ENCODE measurements at regions not wholly inside any gene's neighbourhood (a gene's known extent, or its start where the extent isn't known, plus 50 kb on each side); places are given as distances from the start of the nearest gene placed in this dataset.
"Not testable (repeated sequence)": the region's sequence is repeated elsewhere in the genome, so short reads cannot be mapped to it uniquely, and the experiment has no call there.

DNA sequence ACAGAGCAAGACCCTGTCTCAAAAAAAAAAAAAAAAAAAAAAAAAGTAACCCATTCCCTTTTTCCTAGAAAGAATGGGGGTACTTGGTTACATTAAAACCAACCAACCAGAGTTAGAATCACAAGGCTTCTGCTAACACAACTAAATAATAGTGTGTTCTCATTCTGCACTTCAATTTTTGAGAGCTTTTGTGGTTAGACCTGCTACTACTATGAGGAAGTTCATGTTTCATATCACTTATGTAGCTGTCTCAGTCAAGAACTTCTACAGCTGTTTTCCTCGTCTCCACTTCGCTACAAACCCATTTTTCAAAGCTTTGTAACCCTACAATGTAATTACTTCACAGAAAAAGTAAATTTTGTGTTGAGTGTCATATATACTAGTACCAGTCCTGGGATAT is 58.3 kb downstream of the PDHA2 start:
- DNase-seq = no peak

DNA sequence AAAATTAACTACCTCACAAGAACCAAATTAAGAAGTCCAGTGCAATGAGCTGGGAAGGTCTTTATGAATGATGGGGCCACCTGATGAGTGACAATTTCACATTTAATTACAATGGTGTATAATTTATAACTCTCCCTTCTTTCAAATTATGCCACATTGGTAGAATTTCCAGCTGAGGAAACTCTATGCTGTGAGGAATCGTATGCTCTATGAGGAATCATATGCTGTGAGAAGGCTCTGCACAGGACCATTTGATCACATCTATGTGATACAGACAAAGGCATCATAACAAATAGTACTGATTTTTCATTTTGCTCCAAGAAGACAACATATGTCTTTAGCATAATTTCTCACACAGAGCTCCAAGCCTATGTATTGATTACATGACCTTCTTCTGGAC is 69.3 kb downstream of the PDHA2 start:
- no peak for DNase-seq

DNA sequence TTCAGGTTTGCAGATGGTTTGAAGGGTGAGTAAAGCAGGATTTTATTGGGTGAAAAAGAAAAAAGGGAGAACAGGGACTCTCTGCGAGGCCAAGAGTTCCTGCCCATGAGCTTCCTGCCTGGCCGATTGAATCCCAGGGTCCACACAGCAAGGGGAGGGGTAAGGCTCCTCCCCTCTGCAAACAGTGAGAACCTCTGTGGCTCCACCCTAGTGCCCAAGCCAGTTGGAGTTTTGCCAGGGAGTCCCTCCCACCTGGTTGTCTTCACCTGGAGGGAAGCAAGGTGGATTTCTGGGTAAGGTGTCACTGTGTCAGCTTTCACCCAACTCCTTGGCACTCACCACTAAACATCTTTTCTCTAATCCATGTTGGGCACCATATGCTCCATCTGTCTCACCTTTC is 70.9 kb downstream of the PDHA2 start:
- no peak for DNase-seq

DNA sequence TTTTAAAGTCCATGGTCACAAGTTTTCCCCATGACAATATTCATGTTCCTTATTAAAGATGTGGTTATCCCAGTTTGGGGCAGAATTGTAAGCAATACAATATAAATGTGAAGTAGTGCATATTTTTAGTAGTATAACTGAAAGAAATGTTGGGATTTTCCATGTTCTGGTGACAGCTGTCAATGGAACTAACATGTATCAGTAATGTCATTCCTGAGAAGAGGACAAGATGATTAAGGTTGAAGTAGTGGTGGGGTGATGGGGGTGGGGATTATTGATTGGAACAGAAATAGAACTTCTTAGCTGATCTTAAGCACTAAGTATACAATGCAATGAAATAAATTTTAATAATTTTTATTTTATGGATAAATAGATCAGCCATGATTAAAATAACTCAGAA is 81.6 kb downstream of the PDHA2 start:
- no peak for DNase-seq

DNA sequence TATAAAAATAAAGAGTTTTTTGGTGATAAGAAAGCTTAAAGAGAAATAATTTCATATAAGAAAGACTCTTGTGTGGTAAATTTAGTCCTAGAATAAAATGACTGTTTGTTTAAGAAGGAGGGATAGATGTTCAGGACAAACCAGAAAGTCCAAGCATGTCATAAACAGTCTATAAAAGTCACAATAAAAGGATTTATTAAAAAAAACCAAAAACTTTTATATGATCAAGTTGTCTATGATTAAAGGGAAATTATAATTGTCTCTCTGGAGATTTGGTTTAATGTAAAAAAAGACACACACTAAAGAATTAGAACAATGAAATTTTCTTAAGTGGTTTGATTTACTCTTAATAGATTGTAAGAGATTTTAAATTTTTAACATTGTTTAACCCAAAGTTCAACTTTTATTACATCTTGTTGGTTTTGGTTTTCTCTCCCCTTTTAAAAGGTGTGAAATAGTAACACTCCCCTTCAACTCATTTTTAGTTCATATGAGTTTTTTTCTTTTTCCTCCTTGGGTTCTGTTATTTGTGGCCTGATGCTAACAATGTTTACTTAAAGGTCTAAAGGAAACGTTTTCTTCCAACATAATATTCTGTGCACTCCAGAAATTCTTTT is 89.7 kb downstream of the PDHA2 start:
- DNase-seq = no peak

DNA sequence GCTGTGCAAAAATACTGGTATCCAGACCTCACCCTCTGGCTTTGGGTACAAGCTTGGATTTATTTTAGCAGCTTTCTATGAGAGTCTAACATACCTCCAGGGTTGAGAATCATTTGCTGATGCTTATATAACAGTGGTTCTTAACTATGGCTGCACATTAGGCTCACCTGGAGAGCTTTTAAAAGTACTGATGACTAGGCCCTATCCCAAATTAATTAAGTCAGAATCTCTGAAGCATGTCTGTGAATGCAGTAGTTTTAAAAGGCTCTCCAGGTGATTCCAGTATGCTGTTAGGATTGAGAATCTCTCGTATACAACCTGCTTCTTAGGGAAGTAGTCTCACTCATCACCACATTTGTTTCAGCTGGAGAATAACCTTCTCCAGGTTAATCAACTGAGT is 99.2 kb downstream of the PDHA2 start:
- no peak for DNase-seq

DNA sequence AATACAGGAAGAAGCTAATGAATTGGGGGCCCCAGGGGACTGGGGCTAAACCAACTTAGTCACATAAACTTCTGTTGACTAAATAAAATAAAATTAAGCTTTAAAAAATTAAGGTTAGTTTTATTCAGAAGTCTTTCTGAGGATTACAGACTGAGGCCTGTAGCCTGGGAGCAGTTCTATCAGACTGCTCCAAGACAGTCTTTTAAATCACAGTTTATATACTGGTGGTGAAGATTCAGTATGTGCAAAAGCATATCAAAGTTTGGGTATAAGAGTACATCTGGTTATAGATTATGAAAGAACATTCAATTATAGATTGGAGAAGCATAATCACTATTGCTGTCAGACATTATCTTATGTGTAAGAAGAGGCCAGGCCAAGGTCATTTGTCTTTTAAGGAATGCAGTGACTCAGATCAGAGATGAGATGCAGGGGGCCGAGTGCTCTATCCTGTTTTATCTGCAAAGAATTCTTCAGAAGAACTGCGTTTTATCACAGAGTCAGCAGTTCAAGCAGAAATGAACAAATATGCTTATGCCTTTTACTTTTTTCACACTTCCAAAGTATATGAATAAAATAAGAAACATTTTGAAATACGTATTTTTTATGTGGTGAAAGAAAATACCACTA is 109.4 kb downstream of the PDHA2 start:
- DNase-seq = no peak

DNA sequence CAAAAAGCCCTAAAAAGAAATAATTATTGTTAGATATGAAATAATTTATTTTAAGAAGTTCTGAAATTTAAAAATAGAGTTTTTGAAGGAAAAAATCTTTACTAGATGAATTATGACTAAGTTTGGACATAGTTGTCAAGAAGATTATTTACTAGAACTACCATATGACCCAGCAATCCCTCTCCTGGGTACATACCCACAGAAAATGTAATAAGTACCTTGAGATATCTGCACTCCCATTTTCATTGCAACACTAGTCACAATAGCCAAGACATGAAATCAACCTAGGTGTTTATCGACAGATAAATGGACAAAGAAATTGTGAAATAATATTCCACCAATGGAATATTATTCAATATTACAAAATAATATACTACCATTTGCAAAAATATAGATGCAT is 109.9 kb downstream of the PDHA2 start:
- DNase-seq = no peak

DNA sequence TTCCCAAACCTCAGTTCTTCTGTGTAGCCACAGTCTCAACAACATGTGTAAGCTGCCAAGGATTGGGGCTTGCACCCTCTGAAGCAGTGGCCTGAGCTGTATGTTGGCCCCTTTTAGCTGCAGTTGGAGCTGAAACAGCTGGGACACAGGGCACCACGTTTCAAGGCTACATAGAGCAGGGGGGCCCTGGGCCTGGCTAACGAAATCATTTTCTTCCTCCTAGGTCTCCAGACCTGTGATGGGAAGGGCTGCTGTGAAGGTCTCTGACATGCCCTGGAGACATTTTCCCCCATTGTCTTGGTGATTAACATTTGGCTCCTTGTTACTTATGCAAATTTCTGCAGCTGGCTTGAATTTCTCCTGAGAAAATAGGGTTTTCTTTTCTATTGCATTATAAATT is 112.6 kb downstream of the PDHA2 start:
- not testable (repeated sequence) for DNase-seq

DNA sequence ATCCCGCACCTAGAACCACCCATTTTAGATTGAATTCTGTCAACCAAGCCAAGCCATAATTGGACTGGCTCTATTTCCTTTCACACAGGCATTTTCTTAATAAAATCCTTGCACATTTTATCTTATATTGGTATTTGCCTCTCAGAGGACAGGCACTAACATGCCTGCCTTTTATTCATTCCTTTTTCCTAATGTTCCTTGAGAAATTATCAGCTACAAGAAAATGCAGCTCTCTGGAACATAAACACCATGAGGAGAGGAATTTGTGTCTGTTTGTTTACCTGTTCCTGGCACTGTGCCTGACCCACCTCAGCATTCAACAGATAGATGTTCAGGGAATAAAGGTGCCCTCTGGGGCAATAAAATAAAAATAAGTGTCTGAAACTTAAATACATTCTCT is 116.2 kb downstream of the PDHA2 start:
- no peak for DNase-seq

DNA sequence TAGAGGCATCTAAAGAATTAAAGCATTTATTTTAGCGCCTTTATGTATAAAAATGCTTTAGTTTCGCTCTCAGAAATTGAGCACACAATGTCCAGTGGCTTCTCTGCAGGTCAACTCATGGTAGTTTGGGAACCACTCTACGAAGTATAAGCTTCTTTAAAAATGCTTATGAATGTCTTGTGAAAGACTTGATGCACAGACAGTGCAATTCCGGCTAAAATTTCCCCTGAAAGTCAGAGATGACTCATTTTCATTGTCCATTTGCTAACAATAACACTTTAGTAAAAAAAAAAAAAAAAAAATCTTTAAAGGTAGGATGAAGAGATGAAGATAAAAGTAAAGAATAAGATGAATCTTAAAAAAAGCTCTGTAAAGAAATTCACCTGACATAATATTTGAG is 117.2 kb downstream of the PDHA2 start:
- no peak for DNase-seq

DNA sequence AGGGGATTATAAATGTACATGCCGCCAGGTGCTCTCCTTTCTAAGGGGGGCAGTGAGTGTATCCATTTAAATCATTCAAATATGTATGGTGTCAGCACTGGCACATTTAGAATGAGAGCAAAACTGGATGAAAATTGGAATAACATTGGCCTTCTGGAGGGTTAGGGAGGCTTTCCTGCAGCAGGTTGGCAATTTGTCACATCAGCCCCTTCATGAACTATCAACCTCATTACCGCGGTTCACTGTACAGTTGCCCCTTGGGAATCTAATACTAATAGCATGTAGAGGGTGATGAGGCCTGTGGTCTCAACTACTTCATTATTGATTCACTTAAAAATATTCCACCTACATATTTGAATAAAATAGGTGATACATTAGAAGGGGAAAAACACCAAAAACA is 117.9 kb downstream of the PDHA2 start:
- DNase-seq = no peak

DNA sequence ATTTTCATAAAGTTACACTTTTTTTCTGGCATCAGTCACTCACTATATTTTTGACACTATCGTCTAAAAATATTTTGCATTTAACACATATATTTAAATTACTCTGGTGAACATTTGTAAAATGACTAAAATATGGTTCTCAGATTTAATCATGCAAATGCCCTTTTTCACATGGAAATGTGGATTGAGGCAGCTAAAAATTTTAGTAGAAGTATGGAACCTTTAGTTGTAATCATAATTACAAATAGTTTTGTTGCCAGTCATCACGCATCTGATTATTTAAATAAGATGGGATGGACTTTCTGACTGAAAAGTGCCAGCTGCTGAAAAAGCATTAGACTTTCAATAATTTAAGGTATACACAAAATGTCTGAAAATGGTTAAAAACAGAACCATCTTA is 119.3 kb downstream of the PDHA2 start:
- DNase-seq = no peak

DNA sequence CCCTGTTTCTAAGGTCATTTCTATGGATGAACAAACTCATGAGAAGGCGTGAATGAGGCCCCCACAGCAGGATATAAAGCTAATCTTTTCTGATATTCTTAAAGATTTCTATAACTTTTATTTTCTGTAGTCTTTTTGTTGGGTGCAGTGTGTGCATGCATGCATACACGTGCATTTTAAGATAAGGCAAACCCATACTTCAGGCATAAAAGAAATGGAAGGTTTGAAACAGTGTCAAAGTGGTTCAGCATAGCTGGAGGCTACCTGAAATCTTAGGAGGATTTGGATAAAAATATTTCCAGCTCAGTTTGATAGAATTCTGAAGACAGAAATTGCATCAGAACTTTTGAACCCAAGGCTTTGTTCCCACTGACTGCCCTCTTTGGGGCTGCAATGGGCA is 119.7 kb downstream of the PDHA2 start:
- no peak for DNase-seq

DNA sequence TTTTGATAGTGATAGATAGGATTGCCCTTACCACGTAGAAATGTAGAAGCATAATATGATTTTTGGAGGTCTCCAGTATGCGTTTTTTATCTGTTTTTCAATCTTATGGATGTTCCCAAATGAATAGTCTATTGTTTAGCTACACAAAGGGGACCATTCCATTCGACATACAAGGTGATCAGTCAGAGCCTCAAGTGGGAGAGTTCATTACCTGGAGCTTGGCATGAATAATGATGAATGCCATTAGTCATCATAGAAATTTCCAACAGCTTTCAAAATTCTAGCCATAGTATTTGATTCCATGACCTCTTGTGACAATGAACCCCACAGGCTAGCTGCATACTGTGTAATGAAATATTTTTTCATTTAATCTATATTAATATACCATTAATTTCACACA is 123.6 kb downstream of the PDHA2 start:
- DNase-seq = no peak

DNA sequence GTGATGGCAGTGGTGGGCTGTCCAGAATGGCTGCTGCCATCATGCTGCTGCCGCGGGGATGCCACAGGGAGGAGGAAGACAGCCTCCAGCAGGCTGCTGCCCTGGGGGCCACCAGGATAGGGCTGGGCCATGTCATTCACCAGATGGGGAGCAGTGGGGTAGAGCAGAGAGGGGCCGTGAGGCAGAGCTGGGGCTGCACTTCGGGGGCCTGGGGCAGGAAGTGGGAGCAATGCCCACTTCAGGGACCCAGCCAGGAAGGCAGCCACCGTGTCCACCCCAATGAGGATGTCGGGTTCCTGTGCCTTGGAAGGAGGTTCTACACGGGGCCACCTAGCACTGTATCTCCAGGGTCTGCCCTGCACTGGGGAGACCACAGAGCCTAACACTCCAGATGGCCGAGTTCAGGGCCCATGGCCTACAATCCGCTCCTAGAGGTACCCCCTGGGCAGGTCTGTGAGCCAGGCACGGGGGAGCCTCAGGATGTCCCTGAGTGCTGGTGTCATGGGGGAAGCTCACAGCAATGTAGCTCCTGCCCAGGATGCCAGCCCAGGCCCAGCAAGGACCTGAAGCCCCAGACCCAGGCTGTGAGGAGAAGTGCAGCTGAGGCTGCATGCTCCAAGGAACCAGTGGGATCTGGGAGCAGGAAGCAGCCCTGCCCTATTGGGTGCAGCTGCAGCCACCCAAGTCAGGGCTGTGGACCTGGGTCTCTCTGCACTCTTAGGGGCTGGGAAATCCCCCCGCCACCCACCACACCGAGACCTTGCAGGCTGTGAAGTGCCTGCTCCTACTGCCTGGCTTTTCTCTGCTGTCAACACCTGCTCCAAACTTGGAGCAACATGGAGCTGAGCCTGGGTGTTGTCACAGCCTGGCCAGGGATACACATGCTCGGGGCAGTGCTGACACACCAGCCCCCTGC is 140.3 kb downstream of the PDHA2 start:
- no peak for DNase-seq

DNA sequence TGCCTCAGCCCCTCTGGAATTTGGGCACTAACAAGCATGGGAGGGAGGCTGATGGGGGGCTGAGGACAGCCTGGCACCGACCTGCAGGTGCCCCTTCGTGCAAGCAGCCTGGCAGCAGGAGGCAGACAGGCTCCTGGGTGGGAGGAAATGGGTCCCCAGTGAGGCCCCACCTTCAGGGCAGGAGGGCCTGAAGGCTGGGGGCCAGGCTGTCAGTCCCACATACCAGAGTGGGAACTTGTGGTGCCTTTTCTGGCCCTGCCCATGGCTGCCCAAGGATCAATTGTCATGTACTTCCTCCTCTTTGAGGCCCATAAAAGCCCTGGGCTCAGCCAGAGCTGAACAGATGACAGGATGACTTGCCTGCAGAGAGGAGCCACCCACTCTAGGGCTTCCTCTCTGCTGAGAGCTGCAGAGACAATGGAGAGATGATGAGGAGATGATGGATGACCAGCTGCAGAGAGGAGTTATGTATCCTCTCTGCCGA is 141.0 kb downstream of the PDHA2 start:
- no peak for DNase-seq

DNA sequence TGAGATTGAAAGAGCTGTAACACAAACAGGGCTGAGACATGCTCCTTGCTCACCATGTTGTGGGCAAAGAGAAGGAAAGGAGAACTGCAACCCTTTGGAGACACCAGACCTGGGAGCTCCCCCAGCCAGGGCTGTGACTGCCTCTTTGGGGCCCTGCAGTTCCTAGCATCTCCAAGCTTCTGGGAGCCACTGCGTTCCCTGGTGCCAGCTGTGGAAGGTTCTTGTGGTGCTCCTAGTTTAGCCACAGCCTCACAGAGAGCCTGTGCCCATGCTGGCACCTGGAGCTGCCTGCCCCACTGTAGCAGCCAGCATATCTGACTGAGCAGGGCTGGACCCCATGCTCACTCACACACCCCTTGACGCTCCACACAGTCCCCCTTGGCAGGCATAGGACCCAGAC is 141.7 kb downstream of the PDHA2 start:
- DNase-seq = no peak

DNA sequence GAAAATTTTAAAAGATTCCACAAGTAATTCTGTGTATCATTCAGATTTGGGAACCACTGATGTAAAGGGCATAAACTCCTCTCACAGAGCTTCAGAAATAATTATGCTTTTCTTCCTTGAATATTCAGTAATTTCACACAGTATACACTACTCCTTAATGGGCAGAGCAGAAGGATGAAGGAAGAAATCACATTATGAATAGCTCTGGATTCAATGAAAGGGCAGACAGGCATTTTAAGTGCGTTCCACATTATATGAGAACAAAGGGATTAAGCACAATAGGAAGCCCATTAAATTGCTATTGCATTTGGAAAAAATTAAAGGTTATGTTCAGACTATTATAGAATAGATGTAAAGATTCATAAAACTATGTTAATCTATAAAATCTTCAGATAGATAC is 142.6 kb downstream of the PDHA2 start:
- no peak for DNase-seq

DNA sequence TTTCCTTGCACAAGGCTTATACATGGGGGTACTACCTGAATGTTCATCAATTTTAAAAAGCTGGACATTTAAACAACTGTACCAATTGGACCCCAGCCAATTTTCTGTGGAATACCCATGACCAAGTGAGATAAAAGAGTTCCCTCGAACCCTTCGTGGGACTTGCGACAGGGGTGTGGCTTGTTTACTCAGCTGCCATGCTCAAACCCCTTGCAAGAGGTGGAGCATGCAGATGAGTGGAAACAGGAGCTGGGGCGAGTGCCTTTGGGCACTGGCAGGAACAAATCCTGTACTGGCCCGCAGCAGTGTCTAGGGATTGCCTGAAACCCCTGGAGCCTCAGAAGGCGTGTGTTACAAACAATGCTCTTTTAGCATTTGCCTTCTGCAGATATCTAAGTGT is 144.2 kb downstream of the PDHA2 start:
- no peak for DNase-seq

DNA sequence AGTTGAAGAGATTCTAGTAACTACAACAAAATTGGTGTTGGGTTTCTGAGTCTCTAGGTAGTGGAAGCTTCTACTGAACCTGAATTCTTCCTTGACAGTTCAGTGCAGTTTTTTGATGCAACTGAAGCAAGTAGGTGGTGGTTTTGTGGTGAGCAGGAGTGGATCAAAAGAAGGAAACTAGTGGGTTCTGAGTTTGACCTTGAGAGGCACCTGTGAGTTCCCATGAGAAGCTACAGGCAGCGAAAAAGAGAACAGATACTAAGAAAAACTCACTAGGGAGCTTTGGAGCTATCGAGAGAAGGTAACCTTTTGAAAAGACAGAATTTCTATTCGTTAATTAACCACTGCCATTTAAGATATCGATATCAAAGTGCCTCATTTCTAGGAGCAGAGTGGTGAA is 145.2 kb downstream of the PDHA2 start:
- no peak for DNase-seq

DNA sequence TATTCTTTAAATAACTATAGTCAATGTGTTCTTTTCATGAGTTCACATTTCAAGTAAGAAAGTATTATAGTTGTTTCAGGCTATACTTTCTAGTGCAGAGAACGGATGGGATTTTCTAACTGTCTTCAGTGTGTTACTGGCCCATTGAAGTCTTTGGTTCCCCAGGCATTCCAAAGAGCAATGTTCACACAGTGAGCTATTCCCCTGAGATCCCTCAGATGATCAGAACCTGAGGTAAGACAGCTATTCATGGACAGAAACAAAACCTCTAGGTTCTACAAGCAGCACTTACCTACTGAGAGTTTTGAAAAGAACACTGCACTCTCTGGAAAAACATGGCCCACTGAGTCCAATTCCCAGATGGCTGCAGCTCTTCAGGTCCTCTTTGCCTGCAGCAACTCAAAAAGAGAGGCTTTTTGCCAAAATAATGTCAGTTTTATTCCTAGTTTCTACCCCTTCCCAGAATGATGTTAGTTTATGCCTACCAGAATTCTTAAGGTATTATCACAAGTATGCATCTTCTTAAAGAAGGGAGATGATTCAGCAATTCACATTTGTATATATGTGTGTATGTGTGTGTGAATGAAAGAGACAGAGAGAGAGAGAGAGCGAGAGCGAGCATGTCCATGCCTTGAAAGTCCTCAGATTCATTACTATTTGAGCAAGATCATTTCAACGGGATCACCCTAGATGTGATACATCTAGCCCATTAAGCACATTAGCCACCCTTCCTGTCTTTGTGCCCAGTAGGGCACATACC is 146.1 kb downstream of the PDHA2 start:
- no peak for DNase-seq

DNA sequence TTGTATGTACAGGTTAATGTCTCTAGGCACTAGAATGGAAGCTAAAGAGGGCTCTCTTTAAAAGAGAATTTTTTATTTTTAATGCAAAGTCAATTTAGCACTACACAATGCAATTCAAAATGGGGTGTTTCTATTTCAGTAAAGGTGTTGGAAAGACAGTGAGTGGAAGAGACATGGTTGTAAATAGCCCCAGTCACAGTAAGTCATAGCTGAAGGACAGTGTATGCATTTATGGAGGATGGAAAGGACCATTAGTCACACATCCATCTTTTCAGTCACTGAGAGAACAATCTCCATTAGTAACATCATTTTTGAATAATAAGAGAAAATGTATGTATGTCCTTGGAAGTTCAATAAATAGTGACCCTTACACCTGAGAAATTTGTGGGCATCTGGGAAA is 148.0 kb downstream of the PDHA2 start:
- no peak for DNase-seq
